ENCODE measurements at regions not wholly inside any gene's neighbourhood (a gene's known extent, or its start where the extent isn't known, plus 50 kb on each side); places are given as distances from the start of the nearest gene placed in this dataset.

- no peak for TF ChIP-seq POLR2A (IDR thresholded peaks at IDR 0.05)
- TF ChIP-seq CTCF (IDR thresholded peaks at IDR 0.05 in 4 of 5, conservative IDR thresholded peaks at IDR 0.05 in 1 of 5): no peak
These were observed 91.1 kb upstream of the DISP3 start for GRCh38 chr1:11387829-11388228.
